GM23248 (cell line): ENCODE measurements at regions not wholly inside any gene's neighbourhood (a gene's known extent, or its start where the extent isn't known, plus 50 kb on each side); places are given as distances from the start of the nearest gene placed in this dataset.

ENCODE experiments used
- DNase-seq: peaks from one replicate; pipeline ENCODE4 v3.0.0-alpha.2; 2015
- H2AFZ ChIP-seq: fragments of 200-600 bp; sonication (generic); 2 replicates; pipeline ENCODE4 v1.6.1; 2016; ENCODE audit warnings: antibody characterized with exemption
- H3F3A ChIP-seq: fragments of 200-600 bp; sonication (generic); 2 replicates; pipeline ENCODE4 v1.6.1; 2016; ENCODE audit warnings: mild to moderate bottlenecking, antibody characterized with exemption, mixed run types; ENCODE audit not compliant: insufficient read depth
- H3K27ac ChIP-seq: fragments of 200-600 bp; sonication (generic); 2 replicates; pipeline ENCODE4 v1.5.1; 2016; ENCODE audit warnings: mild to moderate bottlenecking
- H3K27me3 ChIP-seq: fragments of 200-600 bp; sonication (generic); replicated peaks from 2 replicates; pipeline ENCODE4 v1.6.1; 2016; ENCODE audit warnings: mild to moderate bottlenecking; ENCODE audit not compliant: insufficient read depth
- H3K36me3 ChIP-seq: fragments of 200-600 bp; sonication (generic); 2 replicates; pipeline ENCODE4 v1.6.1; 2016; ENCODE audit warnings: low read depth, mild to moderate bottlenecking
- H3K4me1 ChIP-seq: fragments of 200-600 bp; sonication (generic); 2 replicates; pipeline ENCODE4 v1.6.1; 2016; ENCODE audit warnings: mild to moderate bottlenecking; ENCODE audit not compliant: insufficient read depth
- H3K4me2 ChIP-seq: fragments of 200-600 bp; sonication (generic); one replicate; pipeline ENCODE4 v1.6.1; 2016; ENCODE audit warnings: mild to moderate bottlenecking; ENCODE audit not compliant: unreplicated experiment
- H3K4me3 ChIP-seq: fragments of 200-600 bp; sonication (generic); 2 replicates; pipeline ENCODE4 v1.5.1; 2016; ENCODE audit warnings: mild to moderate bottlenecking
- H3K79me2 ChIP-seq: fragments of 200-600 bp; sonication (generic); 2 replicates; pipeline ENCODE4 v1.6.1; 2016; ENCODE audit warnings: mild to moderate bottlenecking; ENCODE audit not compliant: insufficient read depth
- H3K9ac ChIP-seq: fragments of 200-600 bp; sonication (generic); 2 replicates; pipeline ENCODE4 v1.6.1; 2016; ENCODE audit warnings: mild to moderate bottlenecking
- H3K9me2 ChIP-seq: fragments of 200-600 bp; sonication (generic); 2 replicates; pipeline ENCODE4 v1.6.1; 2016; ENCODE audit warnings: mixed run types, mild to moderate bottlenecking, moderate library complexity; ENCODE audit not compliant: insufficient read depth
- H3K9me3 ChIP-seq: fragments of 200-600 bp; sonication (generic); one replicate; pipeline ENCODE4 v1.6.1; 2017; ENCODE audit warnings: low read depth
- H4K20me1 ChIP-seq: fragments of 200-600 bp; sonication (generic); 2 replicates; pipeline ENCODE4 v1.6.0; 2016; ENCODE audit not compliant: insufficient read depth
- EZH2 ChIP-seq: fragments of 200-600 bp; sonication (generic); IDR thresholded peaks from 2 replicates; pipeline ENCODE4 v1.6.1; 2018; ENCODE audit warnings: antibody characterized with exemption, mild to moderate bottlenecking; ENCODE audit not compliant: insufficient read depth, poor library complexity, severe bottlenecking
- EZH2phosphoT487 ChIP-seq: fragments of 200-600 bp; sonication (generic); IDR thresholded peaks from 2 replicates; pipeline ENCODE4 v1.6.1; 2018; ENCODE audit warnings: antibody characterized with exemption, moderate library complexity, mild to moderate bottlenecking, low read depth; ENCODE audit not compliant: insufficient read depth
- WGBS, 2 experiments: methylation state at CpG; one replicate each; pipeline ENCODE4 v1.1.6; 2015 to 2017; ENCODE audit warnings: low lambda C conversion rate in 2 of 2, low coverage in 1 of 2; ENCODE audit errors: missing lambda C conversion rate in 2 of 2; 5-methylcytosine and 5-hydroxymethylcytosine counted together
- in situ Hi-C: fragments of 300-500 bp; cut with MboI; formaldehyde crosslinking; loops from 2 replicates; pipeline ENCODE4 v1.15.0; 2020

DNA sequence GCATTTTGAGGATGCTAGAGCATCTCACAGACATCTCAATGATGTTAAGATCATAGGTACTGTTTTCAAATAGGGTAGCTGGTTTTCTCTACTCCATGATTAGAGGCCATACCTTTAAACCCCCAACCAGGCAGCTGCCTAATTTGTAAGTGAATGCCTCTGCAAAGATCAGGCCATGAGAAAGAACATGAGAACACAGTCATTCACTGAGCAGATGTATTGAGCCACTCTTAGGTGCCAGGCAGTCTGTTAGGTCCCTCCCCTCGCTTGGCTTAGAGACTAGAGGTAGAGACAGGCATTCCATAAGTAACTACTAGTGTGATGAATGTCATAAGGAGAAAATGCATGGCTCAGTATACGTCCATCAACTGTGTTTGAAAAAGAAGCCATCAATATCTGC, 410.0 kb downstream of the FGF9 start:
- H3K27ac ChIP-seq, result no peak overlapping the region
- no peak overlapping the region for H3K4me3 ChIP-seq
- WGBS, 2 experiments, result 11 to 21% methylated on average over 2 of the region's 2 CpGs
- no peak overlapping the region for H3K9ac ChIP-seq
- H3K4me2 ChIP-seq, result no peak overlapping the region
- in situ Hi-C loops, result no loop called here
- no peak overlapping the region for H2AFZ ChIP-seq
- DNase-seq, result no peak
- H3K4me1 ChIP-seq, result no peaks in the 10 kb centered on the region
- no peaks in the 10 kb centered on the region for H3K9me2 ChIP-seq
- no peak for TF ChIP-seq EZH2
- no peak for TF ChIP-seq EZH2phosphoT487
- no peaks in the 10 kb centered on the region for H3K79me2 ChIP-seq
- H4K20me1 ChIP-seq, result no peaks in the 10 kb centered on the region
- H3K36me3 ChIP-seq, result no peaks in the 10 kb centered on the region
- H3K27me3 ChIP-seq, result no peaks in the 10 kb centered on the region; the same call in 1 of the 2 replicates
- no peaks in the 10 kb centered on the region for H3F3A ChIP-seq
- no peaks in the 10 kb centered on the region for H3K9me3 ChIP-seq

DNA sequence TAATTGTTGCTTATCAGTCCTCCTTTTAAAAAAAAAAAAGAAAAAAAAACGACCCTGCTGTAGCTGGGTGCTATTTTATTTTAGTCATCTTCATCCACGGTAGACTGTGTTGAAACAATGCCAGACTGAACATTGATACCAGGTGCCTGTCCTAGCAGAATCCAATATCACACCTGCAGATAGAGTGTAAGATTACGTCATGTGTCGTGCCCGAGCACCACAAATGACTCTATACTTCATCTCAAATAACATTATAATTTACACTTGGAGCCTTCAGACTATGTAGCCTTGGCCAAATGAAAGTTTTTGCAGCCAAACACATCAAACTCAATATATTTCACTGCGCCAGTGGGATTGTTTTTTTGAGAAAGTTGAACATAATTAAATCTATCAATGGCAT, 410.6 kb downstream of the FGF9 start:
- Histone ChIP-seq H3F3A (no peaks in the 10 kb centered on the region), H3K4me2 (no peak overlapping the region), H2AFZ (no peak overlapping the region), H3K9ac (no peak overlapping the region), H3K27ac (no peak overlapping the region), H4K20me1 (no peaks in the 10 kb centered on the region), H3K9me2 (no peaks in the 10 kb centered on the region), H3K4me1 (no peaks in the 10 kb centered on the region), H3K4me3 (no peak overlapping the region), H3K9me3 (no peaks in the 10 kb centered on the region), H3K27me3 (no peaks in the 10 kb centered on the region; the same call in 1 of the 2 replicates), H3K36me3 (no peaks in the 10 kb centered on the region), H3K79me2 (no peaks in the 10 kb centered on the region)
- 34 to 43% methylated on average over 6 of the region's 6 CpGs for WGBS, 2 experiments
- in situ Hi-C loops, result no loop called here
- DNase-seq, result no peak
- TF ChIP-seq EZH2phosphoT487, result no peak
- no peak for TF ChIP-seq EZH2

DNA sequence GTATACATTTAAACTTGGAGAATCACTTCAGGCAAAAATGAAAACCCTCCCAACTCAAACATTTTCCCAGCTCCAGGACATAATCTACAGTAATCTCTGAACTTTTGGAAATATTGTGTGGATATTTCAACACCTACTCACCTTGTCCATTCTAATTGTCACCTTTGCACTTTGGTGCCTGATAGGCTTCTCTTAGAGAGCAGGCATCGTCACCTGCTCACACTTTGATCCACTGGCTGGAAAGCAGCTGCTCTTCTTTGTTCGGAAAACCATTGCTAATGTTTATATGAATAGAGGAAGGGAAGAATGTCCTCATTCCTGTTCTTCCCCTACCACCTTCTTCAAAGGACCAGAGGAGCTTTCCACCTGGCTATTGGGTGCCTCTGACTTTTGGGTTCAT, 411.2 kb downstream of the FGF9 start:
- no peak for DNase-seq
- no peaks in the 10 kb centered on the region for H3K9me3 ChIP-seq
- H3F3A ChIP-seq, result no peaks in the 10 kb centered on the region
- no peaks in the 10 kb centered on the region for H3K36me3 ChIP-seq
- H3K79me2 ChIP-seq, result no peaks in the 10 kb centered on the region
- H2AFZ ChIP-seq, result no peak overlapping the region
- TF ChIP-seq EZH2 (no peak), EZH2phosphoT487 (no peak)
- no peak overlapping the region for H3K4me3 ChIP-seq
- no peak overlapping the region for H3K4me2 ChIP-seq
- H3K4me1 ChIP-seq, result no peaks in the 10 kb centered on the region
- no peaks in the 10 kb centered on the region; the same call in 1 of the 2 replicates for H3K27me3 ChIP-seq
- WGBS, 2 experiments, result 28 to 42% methylated on average over 2 of the region's 2 CpGs
- no peaks in the 10 kb centered on the region for H4K20me1 ChIP-seq
- no peak overlapping the region for H3K9ac ChIP-seq
- no peaks in the 10 kb centered on the region for H3K9me2 ChIP-seq
- no peak overlapping the region for H3K27ac ChIP-seq
- in situ Hi-C loops, result no loop called here

DNA sequence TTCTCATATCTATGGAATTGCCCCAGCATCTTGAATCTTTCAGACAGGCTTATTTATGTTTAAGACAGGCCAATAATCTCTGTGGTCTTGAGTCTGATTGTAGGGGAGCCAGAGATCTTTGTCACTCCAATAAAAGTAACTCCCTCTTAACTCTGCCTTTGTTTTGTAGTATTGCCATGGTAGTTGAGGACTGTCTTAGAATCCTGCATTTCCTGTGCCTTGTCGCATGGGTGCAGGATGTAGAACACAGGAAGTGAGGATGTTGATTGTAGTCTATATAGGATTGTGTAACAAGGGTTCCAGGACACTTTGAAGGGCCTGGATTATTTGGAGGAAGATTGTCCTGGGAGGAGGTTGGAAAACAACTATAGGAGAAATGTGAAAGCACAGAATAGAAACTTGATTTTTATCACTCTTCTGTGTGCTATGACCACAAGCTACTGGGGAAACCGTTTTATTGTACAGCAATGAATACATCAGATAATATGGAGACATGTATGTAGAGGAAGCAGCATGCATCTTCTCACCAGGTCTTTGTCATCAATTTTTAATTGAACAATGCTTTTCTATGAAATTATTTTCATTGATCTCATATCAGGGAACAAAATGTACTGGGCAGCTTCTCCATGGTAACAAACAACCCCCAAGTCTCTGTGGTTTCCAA, 411.7 kb downstream of the FGF9 start:
- TF ChIP-seq EZH2phosphoT487 (no peak), EZH2 (no peak)
- in situ Hi-C loops, result no loop called here
- Histone ChIP-seq H3K4me2 (no peak overlapping the region), H3K9me3 (no peaks in the 10 kb centered on the region), H3K36me3 (no peaks in the 10 kb centered on the region), H4K20me1 (no peaks in the 10 kb centered on the region), H2AFZ (no peak overlapping the region), H3K9me2 (no peaks in the 10 kb centered on the region), H3K79me2 (no peaks in the 10 kb centered on the region), H3K27ac (no peak overlapping the region), H3K27me3 (no peaks in the 10 kb centered on the region; the same call in 1 of the 2 replicates), H3K4me3 (no peak overlapping the region), H3K4me1 (no peaks in the 10 kb centered on the region), H3K9ac (no peak overlapping the region), H3F3A (no peaks in the 10 kb centered on the region)
- DNase-seq, result no peak
- 38 to 41% methylated on average over 2 of the region's 2 CpGs for WGBS, 2 experiments

DNA sequence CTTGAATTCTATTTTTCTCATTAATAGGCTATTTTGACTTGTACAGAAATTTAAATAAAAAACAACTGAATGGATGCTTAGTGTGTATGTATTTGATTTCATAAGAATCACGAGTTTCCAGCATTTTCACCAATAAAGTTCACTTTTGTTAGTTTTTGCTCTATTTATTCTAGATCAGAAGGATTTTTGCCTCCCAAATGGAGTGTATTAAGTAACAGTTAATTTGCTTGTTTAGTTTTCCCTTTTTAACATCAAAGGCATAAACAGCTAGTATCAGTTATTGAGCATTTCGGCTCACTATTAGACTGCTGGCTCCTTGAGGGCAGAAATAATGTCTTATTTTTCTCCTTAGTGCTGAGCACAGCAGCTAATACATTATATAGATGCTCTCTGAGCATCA, 414.1 kb downstream of the FGF9 start:
- WGBS, 2 experiments, result 25 to 36% methylated on average over 2 of the region's 2 CpGs
- H3K4me1 ChIP-seq, result no peaks in the 10 kb centered on the region
- H3K9me2 ChIP-seq, result no peaks in the 10 kb centered on the region
- TF ChIP-seq EZH2 (no peak), EZH2phosphoT487 (no peak)
- no peak overlapping the region for H3K9ac ChIP-seq
- in situ Hi-C loops, result no loop called here
- no peak overlapping the region for H3K27ac ChIP-seq
- no peaks in the 10 kb centered on the region for H3K27me3 ChIP-seq
- H3F3A ChIP-seq, result no peaks in the 10 kb centered on the region
- H3K4me3 ChIP-seq, result no peak overlapping the region
- H3K9me3 ChIP-seq, result no peaks in the 10 kb centered on the region
- DNase-seq, result no peak
- H3K79me2 ChIP-seq, result no peaks in the 10 kb centered on the region
- H3K36me3 ChIP-seq, result no peaks in the 10 kb centered on the region
- no peaks in the 10 kb centered on the region for H4K20me1 ChIP-seq
- no peak overlapping the region for H3K4me2 ChIP-seq
- no peak overlapping the region for H2AFZ ChIP-seq
